ENCODE measurements at regions not wholly inside any gene's neighbourhood (a gene's known extent, or its start where the extent isn't known, plus 50 kb on each side); places are given as distances from the start of the nearest gene placed in this dataset.

DNA sequence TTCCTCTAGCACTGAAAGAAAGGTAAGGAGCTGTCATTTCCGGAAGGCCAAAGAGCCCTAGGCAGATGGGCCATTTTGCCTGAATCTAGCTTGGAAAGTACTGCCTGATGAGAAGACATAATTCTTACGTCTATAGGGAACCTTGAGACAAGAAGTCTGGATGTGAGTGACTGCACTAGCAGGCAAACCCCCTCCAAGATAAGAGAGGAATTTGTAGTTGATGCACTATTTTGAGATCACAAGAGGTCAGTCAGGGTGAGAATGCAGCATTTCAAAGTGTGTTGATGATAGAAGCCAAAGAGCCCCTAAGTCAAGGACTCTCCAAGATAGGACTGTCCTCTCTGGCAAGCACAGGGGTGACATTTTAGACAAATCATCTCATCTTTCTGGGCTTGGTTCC is 99.2 kb downstream of the HES1 start:
- Histone ChIP-seq H3K36me3 (ENCODE audit: control insufficient read depth in 2 of 2, insufficient read depth in 1 of 2, low read length in 2 of 2) (no peaks in the 10 kb centered on the region), H3K9me3 (ENCODE audit: control insufficient read depth, insufficient read depth, low read depth, low read length) (no peaks in the 10 kb centered on the region), H3K4me3 (ENCODE audit: low read depth, low read length) (no peak overlapping the region), H3K4me1 (ENCODE audit: control insufficient read depth, insufficient read depth, low read length) (0 out of 2 replicates have a peak, but pooled peaks cover 2% of the 10 kb centered on the region), H3K27ac (ENCODE audit: extremely low read depth, low read depth, low read length) (no peak overlapping the region)
- ChIA-PET CTCF (interaction anchor here (0.6 kb wide), 1 partner anchor 872 kb away, joined by 3 read pairs; no protein-coding TSS in a partner anchor), POLR2A (no interaction called here)
- TF ChIP-seq, protein P1, sequence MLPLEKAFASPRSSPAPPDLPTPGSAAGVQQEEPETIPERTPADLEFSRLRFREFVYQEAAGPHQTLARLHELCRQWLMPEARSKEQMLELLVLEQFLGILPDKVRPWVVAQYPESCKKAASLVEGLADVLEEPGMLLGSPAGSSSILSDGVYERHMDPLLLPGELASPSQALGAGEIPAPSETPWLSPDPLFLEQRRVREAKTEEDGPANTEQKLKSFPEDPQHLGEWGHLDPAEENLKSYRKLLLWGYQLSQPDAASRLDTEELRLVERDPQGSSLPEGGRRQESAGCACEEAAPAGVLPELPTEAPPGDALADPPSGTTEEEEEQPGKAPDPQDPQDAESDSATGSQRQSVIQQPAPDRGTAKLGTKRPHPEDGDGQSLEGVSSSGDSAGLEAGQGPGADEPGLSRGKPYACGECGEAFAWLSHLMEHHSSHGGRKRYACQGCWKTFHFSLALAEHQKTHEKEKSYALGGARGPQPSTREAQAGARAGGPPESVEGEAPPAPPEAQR (tag by site-specific recombination; IDR thresholded peaks at IDR 0.05): no peak
- TF ChIP-seq ZNF155 (tag by site-specific recombination; IDR thresholded peaks at IDR 0.05): no peak
- no peak for TF ChIP-seq ZNF548 (tag by site-specific recombination; IDR thresholded peaks at IDR 0.05)
- TF ChIP-seq ZNF521 (tag by site-specific recombination; IDR thresholded peaks at IDR 0.05): no peak
- TF ChIP-seq, protein P2, sequence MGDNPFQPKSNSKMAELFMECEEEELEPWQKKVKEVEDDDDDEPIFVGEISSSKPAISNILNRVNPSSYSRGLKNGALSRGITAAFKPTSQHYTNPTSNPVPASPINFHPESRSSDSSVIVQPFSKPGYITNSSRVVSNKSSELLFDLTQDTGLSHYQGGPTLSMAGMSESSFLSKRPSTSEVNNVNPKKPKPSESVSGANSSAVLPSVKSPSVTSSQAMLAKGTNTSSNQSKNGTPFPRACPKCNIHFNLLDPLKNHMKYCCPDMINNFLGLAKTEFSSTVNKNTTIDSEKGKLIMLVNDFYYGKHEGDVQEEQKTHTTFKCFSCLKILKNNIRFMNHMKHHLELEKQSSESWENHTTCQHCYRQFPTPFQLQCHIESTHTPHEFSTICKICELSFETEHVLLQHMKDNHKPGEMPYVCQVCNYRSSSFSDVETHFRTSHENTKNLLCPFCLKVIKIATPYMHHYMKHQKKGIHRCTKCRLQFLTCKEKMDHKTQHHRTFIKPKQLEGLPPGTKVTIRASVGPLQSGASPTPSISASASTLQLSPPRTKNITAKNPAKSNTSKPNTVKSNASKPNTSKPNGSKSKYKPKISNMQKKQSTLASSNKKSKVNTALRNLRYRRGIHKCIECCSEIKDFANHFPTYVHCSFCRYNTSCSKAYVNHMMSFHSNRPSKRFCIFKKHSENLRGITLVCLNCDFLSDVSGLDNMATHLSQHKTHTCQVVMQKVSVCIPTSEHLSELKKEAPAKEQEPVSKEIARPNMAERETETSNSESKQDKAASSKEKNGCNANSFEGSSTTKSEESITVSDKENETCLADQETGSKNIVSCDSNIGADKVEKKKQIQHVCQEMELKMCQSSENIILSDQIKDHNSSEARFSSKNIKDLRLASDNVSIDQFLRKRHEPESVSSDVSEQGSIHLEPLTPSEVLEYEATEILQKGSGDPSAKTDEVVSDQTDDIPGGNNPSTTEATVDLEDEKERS (tag by site-specific recombination; IDR thresholded peaks at IDR 0.05): no peak
- no peak for TF ChIP-seq ZNF664 (tag by site-specific recombination; IDR thresholded peaks at IDR 0.05)
- no peak for TF ChIP-seq KLF8 (tag by site-specific recombination; IDR thresholded peaks at IDR 0.05)
- no peak for TF ChIP-seq ZNF391 (tag by site-specific recombination; IDR thresholded peaks at IDR 0.05; ENCODE audit: borderline replicate concordance, low read depth)
- TF ChIP-seq, protein P3, sequence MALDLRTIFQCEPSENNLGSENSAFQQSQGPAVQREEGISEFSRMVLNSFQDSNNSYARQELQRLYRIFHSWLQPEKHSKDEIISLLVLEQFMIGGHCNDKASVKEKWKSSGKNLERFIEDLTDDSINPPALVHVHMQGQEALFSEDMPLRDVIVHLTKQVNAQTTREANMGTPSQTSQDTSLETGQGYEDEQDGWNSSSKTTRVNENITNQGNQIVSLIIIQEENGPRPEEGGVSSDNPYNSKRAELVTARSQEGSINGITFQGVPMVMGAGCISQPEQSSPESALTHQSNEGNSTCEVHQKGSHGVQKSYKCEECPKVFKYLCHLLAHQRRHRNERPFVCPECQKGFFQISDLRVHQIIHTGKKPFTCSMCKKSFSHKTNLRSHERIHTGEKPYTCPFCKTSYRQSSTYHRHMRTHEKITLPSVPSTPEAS (tag by site-specific recombination; IDR thresholded peaks at IDR 0.05): no peak
- TF ChIP-seq ZNF560 (tag by site-specific recombination; IDR thresholded peaks at IDR 0.05; ENCODE audit: borderline replicate concordance): no peak

DNA sequence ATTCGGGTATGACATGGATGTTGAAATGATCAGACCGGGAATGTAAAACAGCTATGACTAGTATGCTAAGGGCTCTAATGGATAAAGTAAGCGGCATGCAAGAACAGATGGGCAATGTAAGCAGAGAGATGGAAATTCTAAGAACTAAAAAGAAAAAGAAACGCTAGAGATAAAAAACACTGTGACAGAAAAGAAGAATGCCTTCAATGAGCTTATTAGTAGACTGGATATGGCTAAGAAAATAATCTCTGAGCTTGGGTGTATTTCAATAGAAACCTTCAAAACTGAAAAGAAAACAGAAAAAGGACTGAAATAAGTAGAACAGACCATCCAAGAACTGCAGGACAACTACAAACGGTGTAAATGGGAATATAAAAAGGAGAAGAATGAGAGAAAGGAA is 101.2 kb downstream of the HES1 start:
- no peak overlapping the region for H3K4me3 ChIP-seq (ENCODE audit: low read depth, low read length)
- H3K27ac ChIP-seq (ENCODE audit: extremely low read depth, low read depth, low read length): no peak overlapping the region
- ChIA-PET POLR2A (no interaction called here), CTCF (no interaction called here)
- no peaks in the 10 kb centered on the region for H3K36me3 ChIP-seq (ENCODE audit: control insufficient read depth in 2 of 2, insufficient read depth in 1 of 2, low read length in 2 of 2)
- no peaks in the 10 kb centered on the region for H3K4me1 ChIP-seq (ENCODE audit: control insufficient read depth, insufficient read depth, low read length)
- no peaks in the 10 kb centered on the region for H3K9me3 ChIP-seq (ENCODE audit: control insufficient read depth, insufficient read depth, low read depth, low read length)
- no peak for TF ChIP-seq ZNF404 (tag by site-specific recombination; IDR thresholded peaks at IDR 0.05)
- TF ChIP-seq ZNF707 (tag by site-specific recombination; IDR thresholded peaks at IDR 0.05): no peak
- TF ChIP-seq, protein P4, sequence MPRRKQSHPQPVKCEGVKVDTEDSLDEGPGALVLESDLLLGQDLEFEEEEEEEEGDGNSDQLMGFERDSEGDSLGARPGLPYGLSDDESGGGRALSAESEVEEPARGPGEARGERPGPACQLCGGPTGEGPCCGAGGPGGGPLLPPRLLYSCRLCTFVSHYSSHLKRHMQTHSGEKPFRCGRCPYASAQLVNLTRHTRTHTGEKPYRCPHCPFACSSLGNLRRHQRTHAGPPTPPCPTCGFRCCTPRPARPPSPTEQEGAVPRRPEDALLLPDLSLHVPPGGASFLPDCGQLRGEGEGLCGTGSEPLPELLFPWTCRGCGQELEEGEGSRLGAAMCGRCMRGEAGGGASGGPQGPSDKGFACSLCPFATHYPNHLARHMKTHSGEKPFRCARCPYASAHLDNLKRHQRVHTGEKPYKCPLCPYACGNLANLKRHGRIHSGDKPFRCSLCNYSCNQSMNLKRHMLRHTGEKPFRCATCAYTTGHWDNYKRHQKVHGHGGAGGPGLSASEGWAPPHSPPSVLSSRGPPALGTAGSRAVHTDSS (tag by site-specific recombination; IDR thresholded peaks at IDR 0.05): no peak
- no peak for TF ChIP-seq HOXA7 (CRISPR knock-in tag; IDR thresholded peaks at IDR 0.05; ENCODE audit: borderline replicate concordance)
- no peak for TF ChIP-seq ZNF292 (tag by site-specific recombination; IDR thresholded peaks at IDR 0.05; ENCODE audit: borderline replicate concordance, low read depth)
- TF ChIP-seq, protein P5, sequence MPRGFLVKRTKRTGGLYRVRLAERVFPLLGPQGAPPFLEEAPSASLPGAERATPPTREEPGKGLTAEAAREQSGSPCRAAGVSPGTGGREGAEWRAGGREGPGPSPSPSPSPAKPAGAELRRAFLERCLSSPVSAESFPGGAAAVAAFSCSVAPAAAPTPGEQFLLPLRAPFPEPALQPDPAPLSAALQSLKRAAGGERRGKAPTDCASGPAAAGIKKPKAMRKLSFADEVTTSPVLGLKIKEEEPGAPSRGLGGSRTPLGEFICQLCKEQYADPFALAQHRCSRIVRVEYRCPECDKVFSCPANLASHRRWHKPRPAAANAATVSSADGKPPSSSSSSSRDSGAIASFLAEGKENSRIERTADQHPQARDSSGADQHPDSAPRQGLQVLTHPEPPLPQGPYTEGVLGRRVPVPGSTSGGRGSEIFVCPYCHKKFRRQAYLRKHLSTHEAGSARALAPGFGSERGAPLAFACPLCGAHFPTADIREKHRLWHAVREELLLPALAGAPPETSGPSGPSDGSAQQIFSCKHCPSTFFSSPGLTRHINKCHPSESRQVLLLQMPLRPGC (tag by site-specific recombination; IDR thresholded peaks at IDR 0.05): no peak
- TF ChIP-seq, protein P6, sequence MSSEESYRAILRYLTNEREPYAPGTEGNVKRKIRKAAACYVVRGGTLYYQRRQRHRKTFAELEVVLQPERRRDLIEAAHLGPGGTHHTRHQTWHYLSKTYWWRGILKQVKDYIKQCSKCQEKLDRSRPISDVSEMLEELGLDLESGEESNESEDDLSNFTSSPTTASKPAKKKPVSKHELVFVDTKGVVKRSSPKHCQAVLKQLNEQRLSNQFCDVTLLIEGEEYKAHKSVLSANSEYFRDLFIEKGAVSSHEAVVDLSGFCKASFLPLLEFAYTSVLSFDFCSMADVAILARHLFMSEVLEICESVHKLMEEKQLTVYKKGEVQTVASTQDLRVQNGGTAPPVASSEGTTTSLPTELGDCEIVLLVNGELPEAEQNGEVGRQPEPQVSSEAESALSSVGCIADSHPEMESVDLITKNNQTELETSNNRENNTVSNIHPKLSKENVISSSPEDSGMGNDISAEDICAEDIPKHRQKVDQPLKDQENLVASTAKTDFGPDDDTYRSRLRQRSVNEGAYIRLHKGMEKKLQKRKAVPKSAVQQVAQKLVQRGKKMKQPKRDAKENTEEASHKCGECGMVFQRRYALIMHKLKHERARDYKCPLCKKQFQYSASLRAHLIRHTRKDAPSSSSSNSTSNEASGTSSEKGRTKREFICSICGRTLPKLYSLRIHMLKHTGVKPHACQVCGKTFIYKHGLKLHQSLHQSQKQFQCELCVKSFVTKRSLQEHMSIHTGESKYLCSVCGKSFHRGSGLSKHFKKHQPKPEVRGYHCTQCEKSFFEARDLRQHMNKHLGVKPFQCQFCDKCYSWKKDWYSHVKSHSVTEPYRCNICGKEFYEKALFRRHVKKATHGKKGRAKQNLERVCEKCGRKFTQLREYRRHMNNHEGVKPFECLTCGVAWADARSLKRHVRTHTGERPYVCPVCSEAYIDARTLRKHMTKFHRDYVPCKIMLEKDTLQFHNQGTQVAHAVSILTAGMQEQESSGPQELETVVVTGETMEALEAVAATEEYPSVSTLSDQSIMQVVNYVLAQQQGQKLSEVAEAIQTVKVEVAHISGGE (tag by site-specific recombination; conservative IDR thresholded peaks at IDR 0.05; ENCODE audit: low read depth): no peak
- TF ChIP-seq, protein P7, sequence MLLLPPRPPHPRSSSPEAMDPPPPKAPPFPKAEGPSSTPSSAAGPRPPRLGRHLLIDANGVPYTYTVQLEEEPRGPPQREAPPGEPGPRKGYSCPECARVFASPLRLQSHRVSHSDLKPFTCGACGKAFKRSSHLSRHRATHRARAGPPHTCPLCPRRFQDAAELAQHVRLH (tag by site-specific recombination; IDR thresholded peaks at IDR 0.05): no peak
- TF ChIP-seq ZNF837 (tag by site-specific recombination; IDR thresholded peaks at IDR 0.05): no peak
- no peak for TF ChIP-seq ZNF37A (tag by site-specific recombination; IDR thresholded peaks at IDR 0.05)
- TF ChIP-seq, protein P8, sequence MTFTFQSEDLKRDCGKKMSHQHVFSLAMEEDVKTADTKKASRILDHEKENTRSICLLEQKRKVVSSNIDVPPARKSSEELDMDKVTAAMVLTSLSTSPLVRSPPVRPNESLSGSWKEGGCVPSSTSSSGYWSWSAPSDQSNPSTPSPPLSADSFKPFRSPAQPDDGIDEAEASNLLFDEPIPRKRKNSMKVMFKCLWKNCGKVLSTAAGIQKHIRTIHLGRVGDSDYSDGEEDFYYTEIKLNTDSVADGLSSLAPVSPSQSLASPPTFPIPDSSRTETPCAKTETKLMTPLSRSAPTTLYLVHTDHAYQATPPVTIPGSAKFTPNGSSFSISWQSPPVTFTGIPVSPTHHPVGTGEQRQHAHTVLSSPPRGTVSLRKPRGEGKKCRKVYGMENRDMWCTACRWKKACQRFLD (tag by site-specific recombination; IDR thresholded peaks at IDR 0.05): no peak
